HG03175 (cell line): ENCODE measurements at regions not wholly inside any gene's neighbourhood (a gene's known extent, or its start where the extent isn't known, plus 50 kb on each side); places are given as distances from the start of the nearest gene placed in this dataset.
"Not testable (repeated sequence)": the region's sequence is repeated elsewhere in the genome, so short reads cannot be mapped to it uniquely, and the experiment has no call there.

ENCODE experiments used
- ATAC-seq: cut with Tn5 transposase; IDR thresholded peaks from one replicate; pipeline ENCODE4 v1.9.1; 2021; ENCODE audit warnings: mild to moderate bottlenecking, moderate library complexity; ENCODE audit not compliant: unreplicated experiment

GRCh38 chr4:52157071-52157470, 106.0 kb downstream of the SPATA18 start:
- ATAC-seq, result not testable (repeated sequence)

DNA sequence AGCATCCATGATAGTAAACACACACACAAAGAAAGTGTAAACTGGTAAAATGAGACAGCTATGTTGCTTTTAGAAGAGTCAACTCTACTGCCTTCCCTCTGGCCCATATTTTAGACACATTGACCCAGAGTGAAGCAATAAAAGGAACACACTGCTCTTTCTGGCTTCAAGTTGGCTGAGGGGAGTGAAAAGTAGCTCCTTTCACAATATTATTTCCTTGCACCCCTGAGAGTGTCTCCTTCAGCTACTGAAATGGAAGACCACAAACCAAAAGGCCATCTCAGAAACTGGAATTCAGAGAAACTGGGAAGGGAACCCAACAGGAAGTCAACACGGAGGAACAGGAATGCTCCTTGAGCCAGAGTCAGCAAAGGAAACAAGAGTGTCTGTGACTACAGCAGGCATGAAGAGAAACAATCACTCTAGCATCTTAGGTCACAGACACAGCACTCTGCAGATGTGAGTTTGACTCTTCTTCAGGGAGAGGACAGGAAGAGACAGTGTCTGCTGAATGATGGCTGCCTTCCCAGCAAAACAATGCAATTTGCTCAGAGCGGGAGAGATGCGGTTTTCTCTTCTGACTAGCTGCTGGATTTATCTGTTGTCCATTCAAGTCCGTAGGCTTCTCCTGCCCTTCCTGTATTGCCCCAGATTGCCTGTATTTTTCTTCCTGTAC, 106.7 kb downstream of the SPATA18 start:
- no peak for ATAC-seq

DNA sequence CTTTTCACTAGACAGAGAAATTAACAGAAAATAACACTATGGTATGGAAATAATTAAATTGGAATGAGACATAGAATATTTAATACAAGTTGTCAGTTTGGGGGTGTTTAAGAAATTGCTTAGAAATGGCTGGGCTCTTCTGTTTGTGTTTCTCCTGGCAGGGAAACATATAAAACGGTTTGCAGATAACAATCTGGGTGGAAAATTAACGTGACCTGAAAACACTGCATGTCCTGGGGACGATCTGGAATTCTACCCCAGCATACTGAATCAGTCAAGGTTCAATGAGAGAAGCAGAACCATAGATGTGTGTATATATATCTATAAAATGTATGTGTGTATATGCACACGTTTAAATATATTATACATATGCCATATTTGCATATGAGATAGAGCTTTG, 109.8 kb downstream of the SPATA18 start:
- no peak for ATAC-seq

GRCh38 chr4:52164116-52164515, 113.0 kb downstream of the SPATA18 start:
- no peak for ATAC-seq

GRCh38 chr4:52172166-52172565, 121.1 kb downstream of the SPATA18 start:
- ATAC-seq, result no peak

GRCh38 chr4:52173470-52174045, 122.5 kb downstream of the SPATA18 start:
- ATAC-seq, result no peak

GRCh38 chr4:52187603-52188002, 136.5 kb downstream of the SPATA18 start:
- ATAC-seq, result no peak

- ATAC-seq, result no peak
Observed at GRCh38 chr4:52192001-52192400, 140.9 kb downstream of the SPATA18 start.

- no peak for ATAC-seq
Observed at GRCh38 chr4:52192721-52193135, 141.6 kb downstream of the SPATA18 start.

- no peak for ATAC-seq
Observed at GRCh38 chr4:52195869-52196268, 144.8 kb downstream of the SPATA18 start.

DNA sequence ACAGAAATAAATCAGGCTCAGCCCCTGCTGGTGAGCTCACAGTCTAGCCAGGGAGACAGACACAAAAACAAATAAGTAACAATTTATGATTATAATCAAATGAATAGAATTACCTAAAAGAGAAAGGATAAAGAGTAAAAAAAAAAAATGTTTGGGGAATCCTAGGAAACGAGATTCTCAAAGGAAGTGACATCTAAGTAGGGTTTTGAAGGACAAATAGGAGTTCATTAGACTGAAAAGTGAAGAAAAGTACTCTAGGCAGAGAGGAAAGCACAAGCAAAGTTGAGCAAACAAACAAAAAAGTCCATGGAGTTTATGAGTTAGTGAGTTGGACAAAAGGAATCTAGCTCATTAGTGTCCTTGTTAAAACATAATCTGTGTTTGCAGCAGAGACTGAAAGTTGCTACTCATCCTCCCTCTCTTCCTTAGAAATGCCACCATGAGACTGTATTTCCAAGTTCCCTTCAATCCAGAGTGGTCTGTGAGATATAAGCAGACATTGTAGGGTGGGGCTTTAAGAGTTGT, 145.6 kb downstream of the SPATA18 start:
- ATAC-seq, result no peak

- no peak for ATAC-seq
Observed at GRCh38 chr4:52197306-52197705, 146.2 kb downstream of the SPATA18 start.

DNA sequence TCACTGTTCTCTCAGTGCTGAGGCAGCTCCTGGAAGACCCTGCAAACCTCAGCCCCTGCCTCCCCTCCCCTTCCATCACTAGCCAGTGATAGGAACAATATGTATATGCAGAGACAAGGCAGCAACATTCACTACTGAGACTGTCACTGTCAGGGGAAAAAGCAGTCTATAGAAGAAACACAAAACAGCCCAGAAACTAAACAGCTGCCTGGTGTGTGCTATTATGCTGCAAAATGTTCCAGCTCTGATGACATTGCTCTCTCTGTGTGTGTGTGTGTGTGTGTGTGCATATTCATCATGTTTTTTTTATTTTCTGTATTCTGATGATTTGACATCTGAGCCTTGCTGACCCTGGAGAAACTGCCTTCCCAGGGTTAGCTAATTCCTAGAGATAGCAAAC, 147.2 kb downstream of the SPATA18 start:
- ATAC-seq, result no peak

- no peak for ATAC-seq
Observed at GRCh38 chr4:52199574-52200338, 148.7 kb downstream of the SPATA18 start.

- ATAC-seq, result no peak
Observed at GRCh38 chr4:52200339-52200725, 149.2 kb downstream of the SPATA18 start.

DNA sequence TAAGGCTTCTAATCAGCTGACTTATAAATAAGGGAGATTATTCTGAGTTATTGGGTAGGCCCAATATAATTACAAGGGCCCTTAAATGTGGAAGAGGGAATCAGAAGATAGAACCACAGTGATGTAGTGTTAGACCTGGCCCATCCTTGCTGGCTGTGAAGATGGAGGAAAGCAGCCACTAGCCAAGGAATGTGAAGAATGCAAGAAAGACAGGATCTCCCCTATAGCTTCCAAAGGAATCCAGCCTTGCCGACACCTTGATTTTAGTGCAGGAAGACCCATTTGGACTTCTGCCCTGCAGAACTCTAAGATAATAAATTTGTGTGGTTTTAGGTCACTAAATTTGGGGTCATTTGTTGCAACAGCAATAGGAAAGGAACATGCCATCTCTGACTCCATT, 150.6 kb downstream of the SPATA18 start:
- ATAC-seq, result no peak

DNA sequence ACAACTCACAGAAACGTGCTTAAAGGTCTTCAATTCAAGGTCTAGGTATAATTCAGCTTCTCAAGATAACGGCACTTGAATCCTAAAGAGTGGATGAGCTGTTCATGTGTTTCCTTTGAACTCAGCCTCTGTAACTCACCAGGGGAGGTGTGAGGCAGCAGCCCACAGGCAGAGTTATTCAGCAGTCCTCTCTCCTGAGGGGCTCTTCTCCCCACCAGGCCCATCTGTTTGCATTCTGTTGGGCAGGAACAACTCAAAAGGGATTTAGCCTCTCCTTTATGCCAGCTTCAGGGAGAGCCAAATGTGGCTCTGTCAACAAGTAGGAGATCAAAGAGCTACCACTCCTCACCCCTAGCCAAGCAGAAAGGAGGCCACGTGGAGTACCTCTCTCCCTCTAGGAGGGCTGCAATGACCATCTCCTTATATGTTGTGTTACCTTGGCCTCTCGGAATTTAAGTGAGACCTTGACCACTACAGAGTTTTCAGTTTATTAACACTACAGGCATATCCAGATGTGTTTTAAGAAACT, 151.2 kb downstream of the SPATA18 start:
- no peak for ATAC-seq

DNA sequence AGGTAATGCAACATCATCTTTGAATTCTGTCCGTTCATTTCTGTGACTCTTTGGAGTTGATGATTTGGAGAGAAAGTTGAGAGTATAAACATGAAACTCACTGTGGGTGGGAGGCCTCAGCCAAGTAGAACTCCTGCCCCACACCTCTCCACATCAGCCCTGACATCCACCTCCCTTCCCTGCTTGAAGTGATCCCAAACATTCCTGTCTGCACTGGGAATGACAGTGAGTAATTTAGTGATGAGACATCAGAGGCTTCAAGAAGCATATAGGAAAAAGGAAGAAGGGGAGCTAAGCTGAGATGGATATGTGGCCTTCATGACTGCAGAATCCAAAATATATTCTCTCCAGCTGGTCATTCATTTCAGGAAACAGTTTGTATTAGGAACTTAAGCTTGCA, 151.8 kb downstream of the SPATA18 start:
- ATAC-seq, result no peak

DNA sequence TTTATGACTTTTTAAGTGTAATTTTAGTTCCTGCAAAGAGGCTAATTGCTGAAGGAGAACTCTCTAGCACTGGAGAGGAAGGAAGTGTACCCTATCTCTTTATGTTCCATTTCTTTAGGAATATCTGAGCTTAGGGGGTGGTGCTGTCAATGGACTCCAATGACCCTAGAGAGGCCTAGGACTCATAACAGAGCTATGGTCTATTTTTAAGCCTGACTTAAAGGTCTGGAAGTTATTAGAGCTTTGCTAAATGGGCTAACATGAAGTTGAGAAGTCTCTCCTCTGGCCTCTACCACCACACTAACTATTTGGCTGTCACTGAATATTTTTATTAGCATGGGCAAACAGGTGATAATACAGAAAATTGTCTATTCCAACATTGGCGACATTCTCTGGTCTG, 152.2 kb downstream of the SPATA18 start:
- ATAC-seq, result no peak

- no peak for ATAC-seq
Observed at GRCh38 chr4:52204921-52205320, 153.8 kb downstream of the SPATA18 start.

- ATAC-seq, result not testable (repeated sequence)
Observed at GRCh38 chr4:52207146-52207545, 156.0 kb downstream of the SPATA18 start.

GRCh38 chr4:52212702-52213101, 161.6 kb downstream of the SPATA18 start:
- no peak for ATAC-seq
